ENCODE measurements at regions not wholly inside any gene's neighbourhood (a gene's known extent, or its start where the extent isn't known, plus 50 kb on each side); places are given as distances from the start of the nearest gene placed in this dataset.
A peak's percentile ranks its signal among the peaks of the same experiment; 100 is the strongest.

- TF ChIP-seq VEZF1 (CRISPR knock-in tag; IDR thresholded peaks at IDR 0.05) (peak; percentile 61), SMAD3 (CRISPR knock-in tag; conservative IDR thresholded peaks at IDR 0.05) (0 out of 2 replicates have a peak, but pooled peaks have one; percentile 18), CC2D1A (IDR thresholded peaks at IDR 0.05) (peak; percentile 94), NFE2 (IDR thresholded peaks at IDR 0.05; ENCODE audit: low read depth) (peak; percentile 99), DMBX1 (CRISPR knock-in tag; IDR thresholded peaks at IDR 0.05; ENCODE audit: borderline replicate concordance) (peak; percentile 83), MTF1 (CRISPR knock-in tag; IDR thresholded peaks at IDR 0.05; ENCODE audit: borderline replicate concordance) (no peak), CBFB (CRISPR knock-in tag; IDR thresholded peaks at IDR 0.05) (peak; percentile 94), TCFL5 (CRISPR knock-in tag; conservative IDR thresholded peaks at IDR 0.05) (no peak), CEBPG (CRISPR knock-in tag; IDR thresholded peaks at IDR 0.05) (no peak), CEBPG (tag; conservative IDR thresholded peaks at IDR 0.05 in 1 of 2, IDR thresholded peaks at IDR 0.05 in 1 of 2) (no peak; a peak in 1 of 4 replicates), NEUROD1 (IDR thresholded peaks at IDR 0.05; ENCODE audit: borderline replicate concordance, low read depth, low read length, partially characterized antibody) (peak; percentile 88), MYC (IDR thresholded peaks at IDR 0.05; ENCODE audit: low read depth, low read length) (peak; percentile 66), MYC (CRISPR knock-in tag; IDR thresholded peaks at IDR 0.05; ENCODE audit: borderline replicate concordance, low read depth) (no peak), SAFB (IDR thresholded peaks at IDR 0.05; ENCODE audit: borderline replicate concordance, low read depth, low read length) (no peak), E2F3 (CRISPR knock-in tag; IDR thresholded peaks at IDR 0.05) (no peak), CBFA2T3 (IDR thresholded peaks at IDR 0.05) (peak; percentile 98), HOXB6 (CRISPR knock-in tag; IDR thresholded peaks at IDR 0.05; ENCODE audit: borderline replicate concordance) (no peak), MLLT1 (IDR thresholded peaks at IDR 0.05) (peak in 1 of 2 experiments; percentile 98; a peak in 2 of 4 replicates), DPF2 (IDR thresholded peaks at IDR 0.05) (peak; percentile 98), NFATC3 (IDR thresholded peaks at IDR 0.05) (peak; percentile 87), HDAC3 (IDR thresholded peaks at IDR 0.05; ENCODE audit: borderline replicate concordance, partially characterized antibody) (peak; percentile 96)
- TF ChIP-seq, protein P1, sequence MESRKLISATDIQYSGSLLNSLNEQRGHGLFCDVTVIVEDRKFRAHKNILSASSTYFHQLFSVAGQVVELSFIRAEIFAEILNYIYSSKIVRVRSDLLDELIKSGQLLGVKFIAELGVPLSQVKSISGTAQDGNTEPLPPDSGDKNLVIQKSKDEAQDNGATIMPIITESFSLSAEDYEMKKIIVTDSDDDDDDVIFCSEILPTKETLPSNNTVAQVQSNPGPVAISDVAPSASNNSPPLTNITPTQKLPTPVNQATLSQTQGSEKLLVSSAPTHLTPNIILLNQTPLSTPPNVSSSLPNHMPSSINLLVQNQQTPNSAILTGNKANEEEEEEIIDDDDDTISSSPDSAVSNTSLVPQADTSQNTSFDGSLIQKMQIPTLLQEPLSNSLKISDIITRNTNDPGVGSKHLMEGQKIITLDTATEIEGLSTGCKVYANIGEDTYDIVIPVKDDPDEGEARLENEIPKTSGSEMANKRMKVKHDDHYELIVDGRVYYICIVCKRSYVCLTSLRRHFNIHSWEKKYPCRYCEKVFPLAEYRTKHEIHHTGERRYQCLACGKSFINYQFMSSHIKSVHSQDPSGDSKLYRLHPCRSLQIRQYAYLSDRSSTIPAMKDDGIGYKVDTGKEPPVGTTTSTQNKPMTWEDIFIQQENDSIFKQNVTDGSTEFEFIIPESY (CRISPR knock-in tag; IDR thresholded peaks at IDR 0.05), result peak; percentile 37; the same call in 1 of the 2 replicates
- TF ChIP-seq, protein P2, sequence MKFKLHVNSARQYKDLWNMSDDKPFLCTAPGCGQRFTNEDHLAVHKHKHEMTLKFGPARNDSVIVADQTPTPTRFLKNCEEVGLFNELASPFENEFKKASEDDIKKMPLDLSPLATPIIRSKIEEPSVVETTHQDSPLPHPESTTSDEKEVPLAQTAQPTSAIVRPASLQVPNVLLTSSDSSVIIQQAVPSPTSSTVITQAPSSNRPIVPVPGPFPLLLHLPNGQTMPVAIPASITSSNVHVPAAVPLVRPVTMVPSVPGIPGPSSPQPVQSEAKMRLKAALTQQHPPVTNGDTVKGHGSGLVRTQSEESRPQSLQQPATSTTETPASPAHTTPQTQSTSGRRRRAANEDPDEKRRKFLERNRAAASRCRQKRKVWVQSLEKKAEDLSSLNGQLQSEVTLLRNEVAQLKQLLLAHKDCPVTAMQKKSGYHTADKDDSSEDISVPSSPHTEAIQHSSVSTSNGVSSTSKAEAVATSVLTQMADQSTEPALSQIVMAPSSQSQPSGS (CRISPR knock-in tag; IDR thresholded peaks at IDR 0.05), result no peak
Measured at GRCh38 chr2:134118279-134119116, 135.4 kb upstream of the MGAT5 start (continued).
